Panc1 (cell line): ENCODE measurements at regions not wholly inside any gene's neighbourhood (a gene's known extent, or its start where the extent isn't known, plus 50 kb on each side); places are given as distances from the start of the nearest gene placed in this dataset.

Source experiments
- ATAC-seq: fragments of 200-7000 bp; cut with Tn5 transposase; 2 replicates; pipeline ENCODE4 v1.9.1; 2020; ENCODE audit warnings: mild to moderate bottlenecking, moderate library complexity
- BruUV-seq: library from RNA; stranded (reverse); fragments of 400-500 nt; replicated peaks from 2 replicates; lab custom pipeline; 2021; lab: Mats Ljungman, UMichigan
- CTCF ChIA-PET: fragments of 300-600 bp; sonication (Branson Sonifier 250); formaldehyde crosslinking; loops from one replicate; lab custom pipeline; 2022; ENCODE audit warnings: antibody characterized with exemption; lab: Charles Lee
- POLR2A ChIA-PET: fragments of 300-600 bp; sonication (Branson Sonifier 250); formaldehyde crosslinking; loops from one replicate; lab custom pipeline; 2022; ENCODE audit warnings: antibody characterized with exemption; lab: Charles Lee
- DNase-seq: peaks from one replicate; pipeline ENCODE4 v3.0.0-alpha.2; 2010; ENCODE audit warnings: low read depth, low spot score
- H3K27ac ChIP-seq: 2 replicates; pipeline ENCODE4 v1.5.1; 2011; ENCODE audit warnings: mild to moderate bottlenecking, low read length, inconsistent platforms
- H3K27me3 ChIP-seq: fragments of 200-500 bp; sonication (Bioruptor generic); 2 replicates; pipeline ENCODE4 v1.6.0; 2014; ENCODE audit warnings: low read length, inconsistent platforms; ENCODE audit not compliant: control insufficient read depth, insufficient read depth
- H3K36me3 ChIP-seq: fragments of 200-500 bp; sonication (Bioruptor generic); 2 replicates; pipeline ENCODE4 v1.5.1; 2014; ENCODE audit warnings: inconsistent platforms, mild to moderate bottlenecking, low read length, moderate library complexity; ENCODE audit not compliant: control insufficient read depth, insufficient read depth
- H3K4me1 ChIP-seq: 2 replicates; pipeline ENCODE4 v1.5.1; 2011; ENCODE audit warnings: inconsistent platforms, mild to moderate bottlenecking, low read length, moderate library complexity; ENCODE audit not compliant: control insufficient read depth, insufficient read depth
- H3K4me3 ChIP-seq, 2 experiments: 2 replicates each; pipeline ENCODE4 v1.5.1; 2011 to 2012; ENCODE audit warnings: low read depth in 2 of 2, low read length in 2 of 2, mild to moderate bottlenecking in 2 of 2, inconsistent platforms in 1 of 2, moderate library complexity in 1 of 2
- H3K9me3 ChIP-seq: fragments of 200-500 bp; sonication (Bioruptor generic); 2 replicates; pipeline ENCODE4 v1.5.1; 2014; ENCODE audit warnings: low read depth, mild to moderate bottlenecking, inconsistent platforms, low read length, moderate library complexity; ENCODE audit not compliant: control insufficient read depth, insufficient read depth
- POLR2AphosphoS5 ChIP-seq: IDR thresholded peaks from 2 replicates; pipeline ENCODE4 v1.6.1; 2012; ENCODE audit warnings: mild to moderate bottlenecking, low read depth, low read length, moderate library complexity
- SIN3A ChIP-seq: IDR thresholded peaks from 2 replicates; pipeline ENCODE4 v1.6.1; 2012; ENCODE audit warnings: low read depth, mild to moderate bottlenecking, low read length, moderate library complexity, borderline replicate concordance; ENCODE audit not compliant: insufficient read depth
- TCF7L2 ChIP-seq: IDR thresholded peaks from 2 replicates; pipeline ENCODE4 v1.6.1; 2011; ENCODE audit warnings: mild to moderate bottlenecking, low read depth, low read length, inconsistent platforms
- in situ Hi-C: cut with HindIII; loops from 2 replicates; pipeline ENCODE4 v1.10.0; 2016; ENCODE audit warnings: low sequenced_read_pairs, low pct_unique_long_range_greater_than_20kb
- intact Hi-C: fragments of 100-400 bp; cut with micrococcal nuclease; formaldehyde crosslinking; loops from one replicate; pipeline ENCODE4 v1.10.0; 2022; ENCODE audit not compliant: unreplicated experiment
- TF ChIP-seq, protein P1 (sequence below): fragments of 450-650 bp; IDR thresholded peaks from 2 replicates; pipeline ENCODE4 v1.5.1; 2017; ENCODE audit warnings: mild to moderate bottlenecking
- TF ChIP-seq, protein P2 (sequence below), 2 experiments: IDR thresholded peaks; 2 replicates each; pipeline ENCODE4 v1.6.1; 2011 to 2012; ENCODE audit warnings: low read depth in 2 of 2, control low read depth in 1 of 2, low read length in 1 of 2, mild to moderate bottlenecking in 1 of 2, moderate library complexity in 1 of 2; ENCODE audit not compliant: insufficient read depth in 1 of 2

DNA sequence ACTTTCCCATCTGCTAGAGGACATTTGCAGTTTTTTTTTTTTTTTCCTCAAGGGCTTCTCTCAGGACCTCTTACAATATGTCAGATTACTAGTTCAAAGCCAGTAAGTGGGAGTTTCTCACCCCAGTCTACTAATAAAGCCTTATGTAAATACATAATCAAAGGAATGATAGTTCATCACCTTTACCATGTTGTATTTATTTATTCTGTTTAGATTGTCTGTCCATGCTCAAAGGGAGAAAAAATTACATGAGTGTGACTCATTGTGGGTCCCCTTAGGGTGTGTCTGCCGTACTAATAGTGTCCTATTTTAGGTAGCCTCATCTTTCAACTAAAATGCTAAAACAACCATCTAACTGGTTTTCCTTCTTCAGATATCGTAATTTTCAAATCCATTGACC lies 917.6 kb downstream of the EPHA3 start:
- Histone ChIP-seq H3K27me3 (no peaks in the 10 kb centered on the region), H3K4me3 (no peak overlapping the region), H3K4me1 (no peaks in the 10 kb centered on the region), H3K9me3 (no peaks in the 10 kb centered on the region), H3K36me3 (no peaks in the 10 kb centered on the region), H3K27ac (no peak overlapping the region)
- no peak for TF ChIP-seq POLR2AphosphoS5
- TF ChIP-seq TCF7L2 = no peak
- TF ChIP-seq, protein P1, sequence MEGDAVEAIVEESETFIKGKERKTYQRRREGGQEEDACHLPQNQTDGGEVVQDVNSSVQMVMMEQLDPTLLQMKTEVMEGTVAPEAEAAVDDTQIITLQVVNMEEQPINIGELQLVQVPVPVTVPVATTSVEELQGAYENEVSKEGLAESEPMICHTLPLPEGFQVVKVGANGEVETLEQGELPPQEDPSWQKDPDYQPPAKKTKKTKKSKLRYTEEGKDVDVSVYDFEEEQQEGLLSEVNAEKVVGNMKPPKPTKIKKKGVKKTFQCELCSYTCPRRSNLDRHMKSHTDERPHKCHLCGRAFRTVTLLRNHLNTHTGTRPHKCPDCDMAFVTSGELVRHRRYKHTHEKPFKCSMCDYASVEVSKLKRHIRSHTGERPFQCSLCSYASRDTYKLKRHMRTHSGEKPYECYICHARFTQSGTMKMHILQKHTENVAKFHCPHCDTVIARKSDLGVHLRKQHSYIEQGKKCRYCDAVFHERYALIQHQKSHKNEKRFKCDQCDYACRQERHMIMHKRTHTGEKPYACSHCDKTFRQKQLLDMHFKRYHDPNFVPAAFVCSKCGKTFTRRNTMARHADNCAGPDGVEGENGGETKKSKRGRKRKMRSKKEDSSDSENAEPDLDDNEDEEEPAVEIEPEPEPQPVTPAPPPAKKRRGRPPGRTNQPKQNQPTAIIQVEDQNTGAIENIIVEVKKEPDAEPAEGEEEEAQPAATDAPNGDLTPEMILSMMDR = no peak
- TF ChIP-seq, protein P2, sequence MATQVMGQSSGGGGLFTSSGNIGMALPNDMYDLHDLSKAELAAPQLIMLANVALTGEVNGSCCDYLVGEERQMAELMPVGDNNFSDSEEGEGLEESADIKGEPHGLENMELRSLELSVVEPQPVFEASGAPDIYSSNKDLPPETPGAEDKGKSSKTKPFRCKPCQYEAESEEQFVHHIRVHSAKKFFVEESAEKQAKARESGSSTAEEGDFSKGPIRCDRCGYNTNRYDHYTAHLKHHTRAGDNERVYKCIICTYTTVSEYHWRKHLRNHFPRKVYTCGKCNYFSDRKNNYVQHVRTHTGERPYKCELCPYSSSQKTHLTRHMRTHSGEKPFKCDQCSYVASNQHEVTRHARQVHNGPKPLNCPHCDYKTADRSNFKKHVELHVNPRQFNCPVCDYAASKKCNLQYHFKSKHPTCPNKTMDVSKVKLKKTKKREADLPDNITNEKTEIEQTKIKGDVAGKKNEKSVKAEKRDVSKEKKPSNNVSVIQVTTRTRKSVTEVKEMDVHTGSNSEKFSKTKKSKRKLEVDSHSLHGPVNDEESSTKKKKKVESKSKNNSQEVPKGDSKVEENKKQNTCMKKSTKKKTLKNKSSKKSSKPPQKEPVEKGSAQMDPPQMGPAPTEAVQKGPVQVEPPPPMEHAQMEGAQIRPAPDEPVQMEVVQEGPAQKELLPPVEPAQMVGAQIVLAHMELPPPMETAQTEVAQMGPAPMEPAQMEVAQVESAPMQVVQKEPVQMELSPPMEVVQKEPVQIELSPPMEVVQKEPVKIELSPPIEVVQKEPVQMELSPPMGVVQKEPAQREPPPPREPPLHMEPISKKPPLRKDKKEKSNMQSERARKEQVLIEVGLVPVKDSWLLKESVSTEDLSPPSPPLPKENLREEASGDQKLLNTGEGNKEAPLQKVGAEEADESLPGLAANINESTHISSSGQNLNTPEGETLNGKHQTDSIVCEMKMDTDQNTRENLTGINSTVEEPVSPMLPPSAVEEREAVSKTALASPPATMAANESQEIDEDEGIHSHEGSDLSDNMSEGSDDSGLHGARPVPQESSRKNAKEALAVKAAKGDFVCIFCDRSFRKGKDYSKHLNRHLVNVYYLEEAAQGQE (IDR thresholded peaks at IDR 0.05; ENCODE audit: insufficient read depth in 1 of 2, low read depth in 2 of 2, low read length in 1 of 2) = no peak
- no peak for TF ChIP-seq SIN3A
- BruUV-seq = no TSS peak
- in situ Hi-C loops = no loop called here
- CTCF ChIA-PET = interaction anchor here (0.7 kb wide), 1 partner anchor 54 kb away, joined by 5 read pairs; no protein-coding TSS in a partner anchor
- ATAC-seq (no peak), DNase-seq (no peak)
- POLR2A ChIA-PET = interaction anchor here (0.7 kb wide), 1 partner anchor 27 kb away, joined by 5 read pairs; no protein-coding TSS in a partner anchor
- intact Hi-C loops = no loop called here

DNA sequence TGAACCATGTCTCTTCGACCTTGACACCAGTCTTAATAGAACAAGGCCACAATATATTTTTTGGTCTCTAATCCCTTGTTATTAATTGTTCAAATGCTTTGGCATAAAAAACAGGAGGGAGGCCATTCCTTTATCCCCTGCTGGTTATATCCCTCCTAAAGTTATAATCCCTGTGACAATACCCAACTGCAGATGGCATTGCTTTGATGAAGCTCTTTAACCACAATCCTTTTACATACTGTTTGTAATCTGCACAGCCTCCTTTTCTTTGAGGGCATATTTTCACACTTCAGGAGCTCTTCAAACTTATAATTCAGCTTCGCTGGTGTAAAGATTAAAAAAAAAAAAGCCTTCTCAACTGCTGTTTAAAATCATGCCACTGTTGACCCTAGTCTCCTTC lies 919.0 kb downstream of the EPHA3 start:
- in situ Hi-C loops = no loop called here
- intact Hi-C loops = no loop called here
- no TSS peak for BruUV-seq
- Histone ChIP-seq H3K36me3 (no peaks in the 10 kb centered on the region), H3K9me3 (no peaks in the 10 kb centered on the region), H3K27ac (no peak overlapping the region), H3K4me1 (no peaks in the 10 kb centered on the region), H3K4me3 (no peak overlapping the region), H3K27me3 (no peaks in the 10 kb centered on the region)
- DNase-seq (no peak), ATAC-seq (no peak)
- ChIA-PET CTCF (no interaction called here), POLR2A (no interaction called here)
- TF ChIP-seq POLR2AphosphoS5 (no peak), TCF7L2 (no peak), SIN3A (no peak)
- TF ChIP-seq, protein P1 = no peak
- TF ChIP-seq, protein P2 (IDR thresholded peaks at IDR 0.05; ENCODE audit: insufficient read depth in 1 of 2, low read depth in 2 of 2, low read length in 1 of 2) = no peak
